ENCODE measurements at regions not wholly inside any gene's neighbourhood (a gene's known extent, or its start where the extent isn't known, plus 50 kb on each side); places are given as distances from the start of the nearest gene placed in this dataset.

DNA sequence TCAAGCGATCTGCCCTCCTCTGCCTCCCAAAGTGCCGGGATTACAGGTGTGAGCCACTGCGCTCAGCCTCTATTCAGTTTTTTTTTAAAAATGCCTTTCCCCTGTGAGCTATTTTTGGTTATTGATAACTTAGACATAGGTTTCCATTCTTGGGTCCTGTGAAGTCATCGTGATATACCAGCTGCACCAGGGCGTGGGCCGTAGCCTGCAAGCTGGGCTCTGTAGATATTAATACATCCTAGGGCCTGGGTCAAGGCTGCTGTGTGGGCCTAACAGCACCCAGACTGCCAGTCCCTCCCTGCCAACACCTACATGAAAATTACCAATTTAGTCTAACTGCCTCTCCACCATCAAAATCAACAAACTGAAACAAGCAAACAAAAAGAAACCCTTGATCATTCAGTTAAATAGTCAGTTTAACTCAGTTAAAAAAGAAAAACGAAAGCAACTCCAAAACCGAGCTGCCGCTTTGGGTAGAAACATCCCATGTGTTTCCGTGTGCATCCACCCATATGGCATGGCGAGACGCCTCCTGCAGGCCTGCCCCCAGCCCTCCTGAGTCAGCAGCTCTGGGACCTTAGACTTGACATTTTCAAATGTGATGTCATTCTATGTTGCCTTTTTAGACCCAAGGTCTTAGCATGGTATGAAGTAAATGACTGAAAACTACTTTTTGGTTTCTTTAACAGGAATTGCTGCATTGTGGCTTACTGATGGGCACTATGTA lies 330.2 kb downstream of the GLRX3 start:
- in situ Hi-C loops (cut with MboI; ENCODE audit: low pct_ligation_motif_present in 1 of 4, low pct_unique_long_range_greater_than_20kb in 1 of 4, low sequenced_read_pairs in 3 of 4): no loop called here

DNA sequence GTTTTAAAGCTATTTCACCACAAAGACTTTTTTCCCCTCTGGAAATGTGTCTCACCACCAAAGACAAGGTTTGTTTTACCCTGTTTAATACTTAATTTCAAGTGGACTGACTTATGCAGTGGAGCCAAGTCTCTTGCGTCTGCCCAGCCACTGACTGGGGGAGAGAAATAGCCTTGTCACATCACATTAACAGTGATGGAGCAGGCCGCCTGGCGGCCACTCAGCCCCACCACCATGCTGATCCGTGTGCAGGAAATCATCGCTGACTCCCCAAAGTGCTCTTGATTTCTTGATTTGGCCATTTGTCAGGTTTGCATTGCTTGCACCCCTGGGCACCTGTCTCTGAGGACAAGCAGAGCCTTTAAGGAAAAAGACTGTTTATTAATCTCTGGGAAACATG lies 334.1 kb downstream of the GLRX3 start:
- no peak for TF ChIP-seq POLR2AphosphoS5 (IDR thresholded peaks at IDR 0.05)
- TF ChIP-seq EP300 (IDR thresholded peaks at IDR 0.05; ENCODE audit: low read depth): no peak
- no peaks in the 10 kb centered on the region for H3K27me3 ChIP-seq
- no peak overlapping the region for H3K27ac ChIP-seq
- no peak overlapping the region for H3K4me3 ChIP-seq
- H3K9me3 ChIP-seq: no peaks in the 10 kb centered on the region
- H3K36me3 ChIP-seq: no peaks in the 10 kb centered on the region
- H3K4me1 ChIP-seq: no peaks in the 10 kb centered on the region
- intact Hi-C loops (cut with DNase I; ENCODE audit: low total_unique reads): no loop called here
- WGBS, 2 donors (ENCODE audit: low coverage in 1 of 2): 88 to 94% methylated on average over 3 to 5 of the region's 5 CpGs
- DNase-seq: no peak
- in situ Hi-C loops (cut with MboI; ENCODE audit: low pct_ligation_motif_present in 1 of 4, low pct_unique_long_range_greater_than_20kb in 1 of 4, low sequenced_read_pairs in 3 of 4): no loop called here

More for the DNA sequence above, 330.2 kb downstream of the GLRX3 start:
- no peaks in the 10 kb centered on the region for H3K4me1 ChIP-seq
- H3K36me3 ChIP-seq: no peaks in the 10 kb centered on the region
- H3K4me3 ChIP-seq: no peak overlapping the region
- WGBS, 2 donors (ENCODE audit: low coverage in 1 of 2): 85 to 95% methylated on average over 4 to 12 of the region's 12 CpGs
- H3K27me3 ChIP-seq: no peaks in the 10 kb centered on the region
- no peak overlapping the region for H3K27ac ChIP-seq
- intact Hi-C loops (cut with DNase I; ENCODE audit: low total_unique reads): no loop called here
- DNase-seq: no peak
- TF ChIP-seq EP300 (IDR thresholded peaks at IDR 0.05; ENCODE audit: low read depth): no peak
- no peak for TF ChIP-seq POLR2AphosphoS5 (IDR thresholded peaks at IDR 0.05)
- no peak for TF ChIP-seq POLR2A (IDR thresholded peaks at IDR 0.05)
- TF ChIP-seq, protein P1, sequence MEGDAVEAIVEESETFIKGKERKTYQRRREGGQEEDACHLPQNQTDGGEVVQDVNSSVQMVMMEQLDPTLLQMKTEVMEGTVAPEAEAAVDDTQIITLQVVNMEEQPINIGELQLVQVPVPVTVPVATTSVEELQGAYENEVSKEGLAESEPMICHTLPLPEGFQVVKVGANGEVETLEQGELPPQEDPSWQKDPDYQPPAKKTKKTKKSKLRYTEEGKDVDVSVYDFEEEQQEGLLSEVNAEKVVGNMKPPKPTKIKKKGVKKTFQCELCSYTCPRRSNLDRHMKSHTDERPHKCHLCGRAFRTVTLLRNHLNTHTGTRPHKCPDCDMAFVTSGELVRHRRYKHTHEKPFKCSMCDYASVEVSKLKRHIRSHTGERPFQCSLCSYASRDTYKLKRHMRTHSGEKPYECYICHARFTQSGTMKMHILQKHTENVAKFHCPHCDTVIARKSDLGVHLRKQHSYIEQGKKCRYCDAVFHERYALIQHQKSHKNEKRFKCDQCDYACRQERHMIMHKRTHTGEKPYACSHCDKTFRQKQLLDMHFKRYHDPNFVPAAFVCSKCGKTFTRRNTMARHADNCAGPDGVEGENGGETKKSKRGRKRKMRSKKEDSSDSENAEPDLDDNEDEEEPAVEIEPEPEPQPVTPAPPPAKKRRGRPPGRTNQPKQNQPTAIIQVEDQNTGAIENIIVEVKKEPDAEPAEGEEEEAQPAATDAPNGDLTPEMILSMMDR (IDR thresholded peaks at IDR 0.05): no peak
- no peaks in the 10 kb centered on the region for H3K9me3 ChIP-seq

DNA sequence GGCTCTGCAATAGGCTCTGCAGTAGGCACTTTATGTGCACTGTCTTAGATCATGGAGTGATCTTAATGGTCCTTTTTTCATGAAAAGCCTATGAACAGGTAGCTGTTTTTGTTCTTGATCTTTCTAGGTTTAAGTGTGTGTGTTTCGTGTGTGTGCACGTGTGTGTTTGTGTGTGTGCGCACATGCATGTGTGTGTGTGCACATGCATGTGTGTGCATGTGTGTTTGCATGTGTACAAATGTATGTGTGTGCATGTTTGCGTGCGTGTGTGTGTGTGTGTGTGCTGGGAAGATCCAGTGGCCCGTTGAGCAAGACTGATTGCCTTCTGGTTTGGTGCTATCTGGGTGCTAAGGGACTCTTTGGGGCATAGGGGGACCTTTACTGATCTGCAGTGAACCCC lies 334.8 kb downstream of the GLRX3 start:
- Histone ChIP-seq H3K4me1 (no peaks in the 10 kb centered on the region), H3K36me3 (no peaks in the 10 kb centered on the region), H3K4me3 (no peak overlapping the region), H3K27ac (no peak overlapping the region), H3K27me3 (no peaks in the 10 kb centered on the region), H3K9me3 (no peaks in the 10 kb centered on the region)
- in situ Hi-C loops (cut with MboI; ENCODE audit: low pct_ligation_motif_present in 1 of 4, low pct_unique_long_range_greater_than_20kb in 1 of 4, low sequenced_read_pairs in 3 of 4): no loop called here
- 83% methylated on average over 6 of the region's 6 CpGs; no CpG with 5 or more reads in 1 of the 2 donors for WGBS, 2 donors (ENCODE audit: low coverage in 1 of 2)
- DNase-seq: no peak
- intact Hi-C loops (cut with DNase I; ENCODE audit: low total_unique reads): loop anchor here (1.0 kb wide), 1 partner anchor 18 kb away; no protein-coding TSS in a partner anchor
- TF ChIP-seq POLR2A (IDR thresholded peaks at IDR 0.05) (no peak), POLR2AphosphoS5 (IDR thresholded peaks at IDR 0.05) (no peak), EP300 (IDR thresholded peaks at IDR 0.05; ENCODE audit: low read depth) (no peak)
- TF ChIP-seq, protein P1 (IDR thresholded peaks at IDR 0.05): no peak

DNA sequence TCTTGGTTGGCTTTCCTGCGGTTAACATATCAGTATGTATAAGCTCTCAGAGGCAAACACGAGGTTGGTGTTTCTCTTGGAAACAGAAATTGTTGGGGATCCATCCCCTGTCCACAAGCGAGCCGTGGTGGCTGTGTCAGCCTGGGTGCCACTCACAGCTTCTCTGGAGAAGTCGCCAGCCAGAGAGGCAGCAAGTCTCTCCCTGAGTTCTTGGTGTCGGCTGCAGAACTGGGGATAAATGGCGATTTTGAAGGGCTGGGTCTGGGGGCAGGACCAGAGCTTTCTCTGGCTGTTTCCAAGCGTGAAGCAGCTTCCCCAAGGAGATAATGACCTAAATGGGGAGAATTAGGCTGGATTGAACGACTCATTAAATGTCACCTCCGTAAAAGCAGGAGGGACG lies 335.3 kb downstream of the GLRX3 start:
- Histone ChIP-seq H3K4me3 (no peak overlapping the region), H3K9me3 (no peaks in the 10 kb centered on the region), H3K27ac (no peak overlapping the region), H3K4me1 (no peaks in the 10 kb centered on the region), H3K27me3 (no peaks in the 10 kb centered on the region), H3K36me3 (no peaks in the 10 kb centered on the region)
- DNase-seq: no peak
- 59 to 67% methylated on average over 6 to 11 of the region's 11 CpGs for WGBS, 2 donors (ENCODE audit: low coverage in 1 of 2)
- in situ Hi-C loops (cut with MboI; ENCODE audit: low pct_ligation_motif_present in 1 of 4, low pct_unique_long_range_greater_than_20kb in 1 of 4, low sequenced_read_pairs in 3 of 4): no loop called here
- TF ChIP-seq EP300 (IDR thresholded peaks at IDR 0.05; ENCODE audit: low read depth) (no peak), POLR2AphosphoS5 (IDR thresholded peaks at IDR 0.05) (no peak), POLR2A (IDR thresholded peaks at IDR 0.05) (no peak)
- TF ChIP-seq, protein P1 (IDR thresholded peaks at IDR 0.05): no peak
- intact Hi-C loops (cut with DNase I; ENCODE audit: low total_unique reads): loop anchor here (1.0 kb wide), 1 partner anchor 18 kb away; no protein-coding TSS in a partner anchor
